Erythroblast (primary cell): ENCODE measurements at regions not wholly inside any gene's neighbourhood (a gene's known extent, or its start where the extent isn't known, plus 50 kb on each side); places are given as distances from the start of the nearest gene placed in this dataset.

ENCODE experiments used
- GATA1 ChIP-seq: IDR thresholded peaks from 2 replicates; pipeline ENCODE4 v1.6.1; 2011; ENCODE audit warnings: low read depth, mild to moderate bottlenecking, control low read depth, low read length, moderate library complexity
- POLR2A ChIP-seq: IDR thresholded peaks from 2 replicates; pipeline ENCODE4 v1.6.1; 2011; ENCODE audit warnings: mild to moderate bottlenecking, low read length

- TF ChIP-seq POLR2A = no peak
- TF ChIP-seq GATA1 = no peak
These were observed 485.7 kb downstream of the AJAP1 start for GRCh38 chr1:5140136-5140535.
